ENCODE measurements at regions not wholly inside any gene's neighbourhood (a gene's known extent, or its start where the extent isn't known, plus 50 kb on each side); places are given as distances from the start of the nearest gene placed in this dataset.
A peak's percentile ranks its signal among the peaks of the same experiment; 100 is the strongest.
"Not testable (repeated sequence)": the region's sequence is repeated elsewhere in the genome, so short reads cannot be mapped to it uniquely, and the experiment has no call there.

GRCh38 chr7:73170415-73170814 lies 84.6 kb upstream of the SPDYE9 start:
- H3K4me3 Mint-ChIP-seq; H3K4me1 Mint-ChIP-seq; H3K9me3 Mint-ChIP-seq; CTCF ChIA-PET (ENCODE audit: partially characterized antibody); H3K27me3 ChIP-seq (ENCODE audit: insufficient read depth, low read length); DNase-seq; H3K36me3 Mint-ChIP-seq; H3K4me1 ChIP-seq (ENCODE audit: insufficient read depth, low read length); intact Hi-C loops (cut with micrococcal nuclease); H3K27me3 Mint-ChIP-seq; H3K4me3 ChIP-seq (ENCODE audit: low read length in 2 of 2); H3K27ac Mint-ChIP-seq; H3K36me3 ChIP-seq (ENCODE audit: insufficient read depth, low read length); H3K27ac ChIP-seq (ENCODE audit: low read depth, low read length); H3K9me3 ChIP-seq (ENCODE audit: control insufficient read depth in 1 of 2, low read length in 2 of 2); POLR2A ChIA-PET (ENCODE audit: partially characterized antibody): not testable (repeated sequence)

DNA sequence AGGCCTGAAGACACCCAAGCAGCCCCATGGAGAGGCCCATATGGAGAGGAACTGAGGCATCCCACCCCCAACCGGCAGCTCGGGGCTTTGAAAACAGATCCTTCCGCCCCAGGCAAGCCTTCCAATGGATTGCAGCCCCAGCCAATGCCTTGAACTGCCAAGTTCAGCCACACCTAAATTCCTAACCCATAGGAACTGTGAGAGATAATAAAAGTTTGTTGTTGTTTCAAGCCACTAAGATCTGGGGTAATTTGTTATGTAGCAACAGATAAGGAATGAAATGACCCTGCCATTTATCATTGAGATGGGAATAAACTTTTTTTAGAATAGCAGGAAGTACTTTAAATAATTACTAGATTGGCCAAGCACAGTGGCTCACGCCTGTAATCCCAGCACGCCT lies 80.3 kb upstream of the SPDYE9 start:
- intact Hi-C loops (cut with micrococcal nuclease); H3K36me3 ChIP-seq (ENCODE audit: insufficient read depth, low read length); H3K4me3 Mint-ChIP-seq; H3K4me1 ChIP-seq (ENCODE audit: insufficient read depth, low read length); CTCF ChIA-PET (ENCODE audit: partially characterized antibody); POLR2A ChIA-PET (ENCODE audit: partially characterized antibody); H3K9me3 ChIP-seq (ENCODE audit: control insufficient read depth in 1 of 2, low read length in 2 of 2); H3K27me3 ChIP-seq (ENCODE audit: insufficient read depth, low read length); H3K27me3 Mint-ChIP-seq; H3K27ac Mint-ChIP-seq; H3K4me1 Mint-ChIP-seq; H3K36me3 Mint-ChIP-seq; H3K9me3 Mint-ChIP-seq; H3K4me3 ChIP-seq (ENCODE audit: low read length in 2 of 2); H3K27ac ChIP-seq (ENCODE audit: low read depth, low read length); DNase-seq: not testable (repeated sequence)

DNA sequence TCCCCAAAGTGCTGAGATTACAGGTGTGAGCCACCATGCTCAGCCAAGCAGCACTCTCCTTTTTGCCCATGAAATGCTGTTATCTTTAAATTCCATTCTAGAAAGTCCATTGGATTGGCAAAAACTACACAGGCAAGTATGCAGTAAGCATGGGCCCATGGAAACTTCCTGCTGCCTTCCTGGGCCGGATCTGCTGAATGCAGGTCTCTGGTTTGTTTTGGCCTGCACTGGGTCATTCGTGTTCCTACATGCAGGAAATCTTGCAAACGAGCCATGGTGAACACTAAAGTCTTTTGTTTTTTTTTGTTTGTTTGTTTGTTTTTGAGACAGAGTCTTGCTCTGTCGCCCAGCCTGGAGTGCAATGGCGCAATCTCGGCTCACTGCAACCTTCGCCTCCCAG lies 76.8 kb upstream of the SPDYE9 start:
- H3K4me1 Mint-ChIP-seq; H3K27ac Mint-ChIP-seq; H3K27ac ChIP-seq (ENCODE audit: low read depth, low read length); H3K27me3 ChIP-seq (ENCODE audit: insufficient read depth, low read length); H3K36me3 Mint-ChIP-seq; H3K36me3 ChIP-seq (ENCODE audit: insufficient read depth, low read length); POLR2A ChIA-PET (ENCODE audit: partially characterized antibody); DNase-seq; H3K4me1 ChIP-seq (ENCODE audit: insufficient read depth, low read length); H3K27me3 Mint-ChIP-seq; intact Hi-C loops (cut with micrococcal nuclease); H3K4me3 ChIP-seq (ENCODE audit: low read length in 2 of 2); CTCF ChIA-PET (ENCODE audit: partially characterized antibody); H3K4me3 Mint-ChIP-seq; H3K9me3 Mint-ChIP-seq; H3K9me3 ChIP-seq (ENCODE audit: control insufficient read depth in 1 of 2, low read length in 2 of 2): not testable (repeated sequence)

DNA sequence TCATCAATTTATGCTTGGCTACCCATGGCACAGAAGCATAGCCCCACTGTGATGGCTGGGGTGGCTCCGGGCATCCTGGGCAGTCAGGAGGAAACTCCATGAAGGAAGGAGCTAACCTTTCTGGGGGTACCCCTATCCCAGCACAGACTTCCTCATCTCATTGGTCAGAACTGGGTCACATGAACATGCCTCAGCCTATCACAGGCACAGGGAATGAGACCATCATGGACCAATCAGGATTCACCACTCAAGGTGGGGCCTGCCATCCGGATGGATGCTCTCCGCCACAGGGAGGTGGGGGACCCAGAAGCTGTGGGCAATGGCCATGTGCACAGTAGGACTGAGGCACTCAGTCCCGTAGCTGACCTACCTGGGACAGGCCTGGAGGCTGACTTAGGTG lies 75.9 kb upstream of the SPDYE9 start:
- H3K4me1 Mint-ChIP-seq; H3K36me3 Mint-ChIP-seq; H3K27ac ChIP-seq (ENCODE audit: low read depth, low read length); intact Hi-C loops (cut with micrococcal nuclease); H3K9me3 Mint-ChIP-seq; H3K27me3 Mint-ChIP-seq; POLR2A ChIA-PET (ENCODE audit: partially characterized antibody); H3K27ac Mint-ChIP-seq; H3K9me3 ChIP-seq (ENCODE audit: control insufficient read depth in 1 of 2, low read length in 2 of 2); H3K4me3 Mint-ChIP-seq; H3K4me1 ChIP-seq (ENCODE audit: insufficient read depth, low read length); CTCF ChIA-PET (ENCODE audit: partially characterized antibody); H3K27me3 ChIP-seq (ENCODE audit: insufficient read depth, low read length); DNase-seq; H3K4me3 ChIP-seq (ENCODE audit: low read length in 2 of 2); H3K36me3 ChIP-seq (ENCODE audit: insufficient read depth, low read length): not testable (repeated sequence)

- DNase-seq; CTCF ChIA-PET (ENCODE audit: partially characterized antibody); H3K4me1 ChIP-seq (ENCODE audit: insufficient read depth, low read length); H3K4me1 Mint-ChIP-seq; H3K36me3 ChIP-seq (ENCODE audit: insufficient read depth, low read length); intact Hi-C loops (cut with micrococcal nuclease); H3K4me3 ChIP-seq (ENCODE audit: low read length in 2 of 2); POLR2A ChIA-PET (ENCODE audit: partially characterized antibody); H3K36me3 Mint-ChIP-seq; H3K4me3 Mint-ChIP-seq; H3K27ac Mint-ChIP-seq; H3K9me3 Mint-ChIP-seq; H3K27me3 Mint-ChIP-seq; H3K27me3 ChIP-seq (ENCODE audit: insufficient read depth, low read length); H3K27ac ChIP-seq (ENCODE audit: low read depth, low read length); H3K9me3 ChIP-seq (ENCODE audit: control insufficient read depth in 1 of 2, low read length in 2 of 2): not testable (repeated sequence)
These were observed 71.4 kb upstream of the SPDYE9 start for GRCh38 chr7:73157169-73157661.

GRCh38 chr7:73156510-73157168 lies 70.8 kb upstream of the SPDYE9 start:
- H3K4me1 Mint-ChIP-seq; H3K27ac ChIP-seq (ENCODE audit: low read depth, low read length); CTCF ChIA-PET (ENCODE audit: partially characterized antibody); POLR2A ChIA-PET (ENCODE audit: partially characterized antibody); H3K9me3 Mint-ChIP-seq; H3K36me3 ChIP-seq (ENCODE audit: insufficient read depth, low read length); H3K36me3 Mint-ChIP-seq; H3K9me3 ChIP-seq (ENCODE audit: control insufficient read depth in 1 of 2, low read length in 2 of 2); H3K27ac Mint-ChIP-seq; H3K4me1 ChIP-seq (ENCODE audit: insufficient read depth, low read length); intact Hi-C loops (cut with micrococcal nuclease); DNase-seq; H3K27me3 Mint-ChIP-seq; H3K27me3 ChIP-seq (ENCODE audit: insufficient read depth, low read length); H3K4me3 Mint-ChIP-seq; H3K4me3 ChIP-seq (ENCODE audit: low read length in 2 of 2): not testable (repeated sequence)

GRCh38 chr7:73154586-73155038 lies 68.8 kb upstream of the SPDYE9 start:
- intact Hi-C loops (cut with micrococcal nuclease); H3K4me3 ChIP-seq (ENCODE audit: low read length in 2 of 2); H3K4me1 Mint-ChIP-seq; H3K27me3 Mint-ChIP-seq; H3K36me3 ChIP-seq (ENCODE audit: insufficient read depth, low read length); H3K27ac ChIP-seq (ENCODE audit: low read depth, low read length); H3K4me1 ChIP-seq (ENCODE audit: insufficient read depth, low read length); H3K9me3 ChIP-seq (ENCODE audit: control insufficient read depth in 1 of 2, low read length in 2 of 2); H3K27me3 ChIP-seq (ENCODE audit: insufficient read depth, low read length); H3K36me3 Mint-ChIP-seq; POLR2A ChIA-PET (ENCODE audit: partially characterized antibody); H3K9me3 Mint-ChIP-seq; CTCF ChIA-PET (ENCODE audit: partially characterized antibody): not testable (repeated sequence)
- Mint-ChIP-seq H3K4me3 (peak overlapping the region in 7 of 8 donors; percentile 66 to 83 (median 74)), H3K27ac (peak overlapping the region in 3 of 7 donors; percentile 17 to 47 (median 35))
- DNase-seq = peak; percentile 85 to 87 (median 87)

Measured in CD4-positive, alpha-beta memory T cell (primary cell).